GM18868 (cell line): ENCODE measurements at regions not wholly inside any gene's neighbourhood (a gene's known extent, or its start where the extent isn't known, plus 50 kb on each side); places are given as distances from the start of the nearest gene placed in this dataset.
A peak's percentile ranks its signal among the peaks of the same experiment; 100 is the strongest.

Source experiments
- ATAC-seq: cut with Tn5 transposase; IDR thresholded peaks from one replicate; pipeline ENCODE4 v1.9.1; 2021; ENCODE audit warnings: mild to moderate bottlenecking, moderate library complexity; ENCODE audit not compliant: unreplicated experiment

- ATAC-seq: no peak
Observed at GRCh38 chr3:30945291-30945690, 50.8 kb upstream of the GADL1 start.

- ATAC-seq: no peak
Observed at GRCh38 chr3:30948426-30948825, 54.0 kb upstream of the GADL1 start.

- no peak for ATAC-seq
Observed at GRCh38 chr3:30951826-30952225, 57.4 kb upstream of the GADL1 start.

GRCh38 chr3:30952786-30953185 lies 58.3 kb upstream of the GADL1 start:
- ATAC-seq: no peak

- no peak for ATAC-seq
Observed at GRCh38 chr3:30954426-30954825, 60.0 kb upstream of the GADL1 start.

- no peak for ATAC-seq
Observed at GRCh38 chr3:30962084-30962483, 67.6 kb upstream of the GADL1 start.

GRCh38 chr3:30962493-30962892 lies 68.0 kb upstream of the GADL1 start:
- ATAC-seq: no peak

GRCh38 chr3:30963223-30963722 lies 68.8 kb upstream of the GADL1 start:
- ATAC-seq: no peak

GRCh38 chr3:30964612-30965011 lies 70.2 kb upstream of the GADL1 start:
- ATAC-seq: peak; percentile 96

- no peak for ATAC-seq
Observed at GRCh38 chr3:30966896-30967295, 72.4 kb upstream of the GADL1 start.

GRCh38 chr3:30970183-30970582 lies 75.7 kb upstream of the GADL1 start:
- no peak for ATAC-seq

GRCh38 chr3:30972449-30972848 lies 78.0 kb upstream of the GADL1 start:
- no peak for ATAC-seq

GRCh38 chr3:30974071-30974470 lies 79.6 kb upstream of the GADL1 start:
- ATAC-seq: no peak

- peak; percentile 53 for ATAC-seq
Observed at GRCh38 chr3:30977592-30977991, 83.1 kb upstream of the GADL1 start.

GRCh38 chr3:30980993-30981392 lies 86.5 kb upstream of the GADL1 start:
- ATAC-seq: no peak

GRCh38 chr3:30982416-30983075 lies 88.1 kb upstream of the GADL1 start:
- no peak for ATAC-seq

- peak; percentile 60 for ATAC-seq
Observed at GRCh38 chr3:30984855-30985749, 90.6 kb upstream of the GADL1 start.

- no peak for ATAC-seq
Observed at GRCh38 chr3:30986551-30986950, 92.1 kb upstream of the GADL1 start.

GRCh38 chr3:30988769-30989168 lies 94.3 kb upstream of the GADL1 start:
- no peak for ATAC-seq

- peak; percentile 52 for ATAC-seq
Observed at GRCh38 chr3:30989276-30990030, 95.0 kb upstream of the GADL1 start.

- ATAC-seq: no peak
Observed at GRCh38 chr3:30996467-30996866, 102.0 kb upstream of the GADL1 start.
